ENCODE measurements at regions not wholly inside any gene's neighbourhood (a gene's known extent, or its start where the extent isn't known, plus 50 kb on each side); places are given as distances from the start of the nearest gene placed in this dataset.

DNA sequence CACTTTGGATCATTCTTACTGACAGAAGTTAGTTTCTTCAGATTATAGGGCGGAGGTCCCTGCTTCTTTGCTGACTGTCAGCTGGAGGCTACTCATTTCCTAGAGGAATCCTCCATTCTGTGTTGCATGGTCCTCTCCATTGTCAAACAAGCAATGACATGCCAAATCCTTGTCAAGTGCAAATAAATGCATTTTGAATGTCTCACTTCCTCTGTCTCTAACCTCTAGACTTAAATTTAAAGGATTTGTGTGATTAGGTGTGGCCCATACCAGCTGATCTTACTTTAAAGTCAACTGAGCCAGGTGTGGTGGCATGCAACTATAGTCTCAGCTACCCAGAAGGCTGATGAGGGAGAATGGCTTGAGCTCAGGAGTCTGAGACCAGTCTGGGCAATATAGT lies 458.4 kb upstream of the CCDC179 start:
- TF ChIP-seq SPI1 (IDR thresholded peaks at IDR 0.05; ENCODE audit: low read depth, low read length) (no peak), POLR2A (IDR thresholded peaks at IDR 0.05; ENCODE audit: low read depth, low read length) (no peak), POLR2AphosphoS5 (IDR thresholded peaks at IDR 0.05; ENCODE audit: low read depth, low read length) (no peak), TAF1 (IDR thresholded peaks at IDR 0.05; ENCODE audit: low read depth, low read length) (no peak), POU2F2 (IDR thresholded peaks at IDR 0.05; ENCODE audit: low read depth, low read length) (no peak)
